GM18907 (cell line): ENCODE measurements at regions not wholly inside any gene's neighbourhood (a gene's known extent, or its start where the extent isn't known, plus 50 kb on each side); places are given as distances from the start of the nearest gene placed in this dataset.

ENCODE experiments used
- ATAC-seq: cut with Tn5 transposase; IDR thresholded peaks from one replicate; pipeline ENCODE4 v1.9.1; 2021; ENCODE audit warnings: mild to moderate bottlenecking, moderate library complexity; ENCODE audit not compliant: unreplicated experiment

GRCh38 chr9:4921449-4921848, 63.6 kb upstream of the JAK2 start:
- no peak for ATAC-seq

GRCh38 chr9:4922101-4922500, 63.0 kb upstream of the JAK2 start:
- no peak for ATAC-seq

DNA sequence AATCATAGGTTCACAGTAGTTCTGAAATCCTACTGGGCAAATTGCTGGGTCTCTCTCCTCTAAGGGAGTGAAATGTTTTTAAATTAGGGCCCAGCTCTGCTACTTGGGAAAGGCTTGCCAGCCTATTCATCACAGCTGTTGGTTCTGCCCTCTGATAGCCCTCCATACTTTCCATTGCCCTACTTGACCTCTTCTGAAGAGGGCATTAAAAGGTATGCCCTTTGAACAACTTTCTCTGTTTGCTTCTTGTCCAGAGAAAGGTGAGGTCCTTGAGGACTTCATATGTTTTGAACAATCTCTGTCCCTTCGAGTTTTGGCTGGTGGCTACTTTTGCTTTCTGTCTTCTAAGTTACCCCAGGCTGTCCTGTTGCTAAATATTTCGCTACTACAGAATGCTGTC, 62.3 kb upstream of the JAK2 start:
- ATAC-seq, result no peak

DNA sequence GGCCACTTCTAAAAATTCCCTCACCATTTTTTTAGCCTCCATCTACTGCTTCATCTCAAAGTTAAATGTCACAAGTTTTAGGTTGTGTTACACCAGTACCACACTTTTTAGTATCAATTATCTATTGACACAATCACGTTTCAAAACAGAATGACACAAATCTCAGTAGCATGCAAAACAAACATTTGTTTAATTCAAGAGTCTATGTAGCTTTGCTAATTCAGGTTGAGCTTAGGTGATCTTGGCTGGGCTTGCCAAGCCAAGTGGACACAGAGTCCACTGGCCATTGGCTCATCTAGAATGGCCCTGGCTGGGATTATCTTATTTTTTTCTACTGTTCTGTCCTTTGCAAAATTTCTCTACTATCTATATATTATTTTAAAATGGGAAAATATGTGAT, 61.9 kb upstream of the JAK2 start:
- no peak for ATAC-seq

DNA sequence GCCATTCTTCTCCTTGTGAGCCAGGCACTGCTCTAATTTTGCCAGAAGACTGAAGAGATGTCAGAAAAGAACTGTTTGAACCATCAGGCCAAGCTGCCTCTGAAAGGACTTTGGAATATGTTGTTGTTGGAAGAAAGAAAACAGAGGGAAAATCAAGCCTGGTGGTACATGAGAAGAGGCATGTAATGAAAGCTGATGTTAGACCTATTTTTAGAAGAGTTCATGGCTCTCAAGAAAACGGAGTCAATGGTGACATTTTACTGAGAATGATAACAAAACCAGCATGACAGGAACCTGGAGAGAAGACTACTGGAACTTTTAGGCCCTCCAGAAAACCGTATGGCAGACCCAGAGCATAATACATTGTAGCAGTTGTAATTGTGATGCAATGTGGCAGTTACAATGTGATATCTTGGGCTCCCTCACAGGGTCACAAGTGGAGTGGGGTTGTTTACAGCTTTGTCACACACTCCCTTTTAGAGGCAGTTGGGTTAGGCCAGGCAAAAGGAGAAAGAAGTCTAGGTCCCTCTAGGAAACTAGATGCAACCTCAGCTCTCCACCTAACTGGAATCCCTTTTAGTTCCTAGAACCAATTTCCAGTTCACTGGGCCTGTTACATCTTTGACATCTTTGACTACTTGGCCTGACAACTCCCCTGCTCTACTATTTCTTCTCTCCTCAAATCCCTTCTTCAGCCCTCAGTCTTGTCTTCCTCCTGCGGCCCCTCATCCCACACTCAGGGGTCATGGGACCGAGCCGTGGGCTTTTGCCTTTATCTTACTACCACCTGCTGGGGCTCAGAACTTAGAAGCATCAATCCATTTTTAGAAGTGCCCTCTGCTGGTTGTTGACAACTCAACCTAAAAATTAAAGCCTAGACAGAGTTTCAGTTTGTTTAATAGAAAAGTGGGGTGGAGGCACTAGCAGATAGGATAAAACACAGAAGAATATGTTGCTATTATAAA, 61.2 kb upstream of the JAK2 start:
- ATAC-seq, result peak; percentile 66

- no peak for ATAC-seq
These were observed 58.8 kb upstream of the JAK2 start for GRCh38 chr9:4926239-4926638.

GRCh38 chr9:4927043-4927471, 58.0 kb upstream of the JAK2 start:
- peak; percentile 55 for ATAC-seq

GRCh38 chr9:4927701-4928100, 57.4 kb upstream of the JAK2 start:
- ATAC-seq, result no peak

DNA sequence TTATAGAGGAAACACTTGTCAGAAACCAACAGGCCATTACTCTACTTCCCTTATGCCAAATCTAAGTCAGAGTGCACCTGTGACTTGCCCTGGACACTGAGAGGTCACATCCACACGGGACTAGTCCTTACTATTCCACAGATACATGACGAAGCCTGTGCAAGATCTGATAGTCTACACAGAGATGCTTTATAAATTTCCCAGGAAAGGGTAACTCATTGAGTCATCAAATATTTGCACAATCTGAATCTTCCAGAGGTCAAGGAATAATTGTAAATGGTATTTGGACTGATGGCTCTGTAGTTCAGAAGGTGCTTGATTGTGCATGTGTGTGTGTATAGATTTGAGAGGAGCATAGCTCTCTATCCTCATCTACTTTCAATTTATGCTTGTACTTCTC, 55.2 kb upstream of the JAK2 start:
- no peak for ATAC-seq

DNA sequence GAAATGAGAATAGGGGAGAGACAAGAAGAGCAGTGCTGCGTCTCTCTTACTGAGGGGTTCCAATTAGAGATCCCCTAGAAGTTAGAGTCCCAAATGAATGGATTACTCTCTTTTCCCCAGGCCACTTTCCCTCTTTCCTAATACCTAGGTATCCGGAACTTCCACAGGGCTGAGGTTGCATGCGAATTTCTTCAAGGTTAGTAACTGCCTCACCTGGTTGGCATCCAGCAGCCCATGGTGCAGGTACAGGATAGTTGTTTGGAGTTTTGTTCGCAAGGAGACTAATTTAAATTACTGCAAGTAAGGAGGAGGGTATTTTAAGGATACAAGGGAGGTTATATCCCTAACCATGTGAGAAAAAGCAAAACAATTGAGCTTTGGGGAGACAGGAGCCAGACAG, 52.4 kb upstream of the JAK2 start:
- ATAC-seq, result no peak

GRCh38 chr9:4933177-4933576, 51.9 kb upstream of the JAK2 start:
- ATAC-seq, result no peak

DNA sequence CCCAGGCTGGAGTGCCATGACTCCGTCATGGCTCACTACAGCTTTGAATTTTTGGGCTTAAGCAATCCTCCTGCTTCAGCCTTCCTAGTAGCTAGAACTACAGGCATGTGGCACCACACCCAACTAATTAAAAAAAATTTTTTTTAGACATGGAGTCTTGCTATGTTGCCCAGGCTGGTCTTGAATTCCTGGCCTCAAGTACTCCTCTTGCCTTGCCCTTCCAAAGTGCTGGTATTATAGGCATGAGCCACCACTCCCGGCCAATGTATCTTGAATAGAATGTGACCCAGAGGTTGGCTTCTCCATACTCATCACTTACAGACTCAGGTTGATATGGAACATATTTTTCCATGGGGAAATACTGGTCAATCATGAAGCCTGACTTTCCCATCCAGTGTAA, 51.2 kb upstream of the JAK2 start:
- no peak for ATAC-seq

DNA sequence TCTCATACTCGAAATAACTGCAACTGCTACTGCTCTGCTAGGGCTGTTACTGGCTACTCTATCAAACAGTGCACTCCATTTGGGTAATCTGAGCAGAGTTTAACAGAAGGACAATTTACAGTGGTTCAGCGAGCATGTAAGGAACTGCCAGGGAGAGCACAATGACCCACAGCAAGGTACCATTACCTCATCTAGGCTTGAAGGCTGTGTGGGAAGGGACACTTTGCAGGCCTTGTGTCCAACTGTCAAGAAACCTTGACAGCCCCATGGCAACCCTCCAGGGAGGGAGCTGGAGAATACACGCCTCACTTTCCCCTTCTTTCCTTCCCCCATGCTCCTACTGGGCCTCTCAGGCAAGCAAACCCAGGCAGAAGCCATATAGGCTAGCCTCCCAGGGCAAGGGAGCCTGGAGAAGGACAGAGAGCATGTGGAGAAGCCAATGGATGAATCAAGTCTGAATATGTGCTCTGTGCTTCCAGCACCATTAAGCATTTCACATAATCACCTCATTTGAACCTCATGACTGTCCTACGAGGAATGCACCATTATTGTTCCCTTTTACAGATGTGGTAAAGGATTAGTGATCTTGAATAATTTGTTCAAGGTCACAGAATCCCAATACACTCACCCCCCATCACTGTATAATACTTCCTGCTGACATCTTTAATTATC, 49.9 kb upstream of the JAK2 start:
- ATAC-seq, result no peak
